Spleen (tissue), 7 donors: ENCODE measurements at regions not wholly inside any gene's neighbourhood (a gene's known extent, or its start where the extent isn't known, plus 50 kb on each side); places are given as distances from the start of the nearest gene placed in this dataset.

ENCODE experiments used
- CTCF ChIP-seq, 11 experiments: fragments of 200-600 bp in 7 of 11; fragments of 450-650 bp in 4 of 11; sonication (generic) in 4 of 11; IDR thresholded peaks in 8 of 11; conservative IDR thresholded peaks in 3 of 11; 1 replicate in 7 of 11; 2 replicates in 4 of 11; pipeline versions ENCODE4 v1.4.0 to v1.8.0; 2016 to 2021; ENCODE audit warnings: antibody characterized with exemption in 11 of 11, inconsistent platforms in 4 of 11, mild to moderate bottlenecking in 1 of 11
- POLR2AphosphoS5 ChIP-seq, 3 donors: sonication (generic); formaldehyde crosslinking; IDR thresholded peaks; one replicate each; pipeline ENCODE4 v1.5.1; 2017; ENCODE audit warnings: antibody characterized with exemption in 3 of 3
- donor health status: DM: no; HTN: no; CAD: no; lungs with moderate emphysema.
- donor health status: DM: no; HTN: no; CAD: no.
- donor health status: DM: no; HTN: no; CAD: no.

GRCh38 chr11:50178737-50179136 is 146.1 kb downstream of the OR4C45 start:
- TF ChIP-seq POLR2AphosphoS5 (IDR thresholded peaks at IDR 0.05) (no peak), CTCF (IDR thresholded peaks at IDR 0.05 in 8 of 11, conservative IDR thresholded peaks at IDR 0.05 in 3 of 11) (no peak)
